ENCODE measurements at regions not wholly inside any gene's neighbourhood (a gene's known extent, or its start where the extent isn't known, plus 50 kb on each side); places are given as distances from the start of the nearest gene placed in this dataset.

GRCh38 chr9:8186560-8186959 lies 387.0 kb upstream of the DMAC1 start:
- TF ChIP-seq RXRA (IDR thresholded peaks at IDR 0.05; ENCODE audit: insufficient read depth, low read depth, low read length) (no peak), JUN (IDR thresholded peaks at IDR 0.05; ENCODE audit: low read depth, low read length) (no peak), SIN3A (conservative IDR thresholded peaks at IDR 0.05 in 1 of 2, IDR thresholded peaks at IDR 0.05 in 1 of 2; ENCODE audit: low read depth in 1 of 2, low read length in 2 of 2) (no peak), TEAD4 (IDR thresholded peaks at IDR 0.05; ENCODE audit: low read depth, low read length) (no peak), EZH2 (IDR thresholded peaks at IDR 0.05; ENCODE audit: low read depth, low read length, severe bottlenecking) (no peak), ATF2 (IDR thresholded peaks at IDR 0.05; ENCODE audit: low read length) (no peak), CTCF (IDR thresholded peaks at IDR 0.05; ENCODE audit: control extremely low read depth in 1 of 3, insufficient read depth in 1 of 3, low read depth in 1 of 3, low read length in 3 of 3) (no peak), ATF3 (IDR thresholded peaks at IDR 0.05; ENCODE audit: insufficient read depth, low read depth, low read length) (no peak)
